Spinal cord (tissue), 9 donors: ENCODE measurements at regions not wholly inside any gene's neighbourhood (a gene's known extent, or its start where the extent isn't known, plus 50 kb on each side); places are given as distances from the start of the nearest gene placed in this dataset.
A peak's percentile ranks its signal among the peaks of the same experiment; 100 is the strongest.

ENCODE experiments used
- DNase-seq, 6 donors: peaks; one replicate each; pipeline versions ENCODE4 v3.0.0 to v3.0.0-alpha.2; 2013 to 2015; ENCODE audit warnings: low spot score in 6 of 6, low read depth in 4 of 6
- H3K27ac ChIP-seq: one replicate; pipeline ENCODE4 v1.5.1; 2013; ENCODE audit warnings: low read depth, low read length, control low read depth
- H3K27me3 ChIP-seq: one replicate; pipeline ENCODE4 v1.6.1; 2013; ENCODE audit warnings: low read length; ENCODE audit not compliant: control insufficient read depth, insufficient read depth
- H3K36me3 ChIP-seq: one replicate; pipeline ENCODE4 v1.6.1; 2013; ENCODE audit warnings: low read length; ENCODE audit not compliant: control insufficient read depth, insufficient read depth
- H3K4me1 ChIP-seq: one replicate; pipeline ENCODE4 v1.6.1; 2013; ENCODE audit warnings: low read length; ENCODE audit not compliant: control insufficient read depth, insufficient read depth
- H3K4me3 ChIP-seq: one replicate; pipeline ENCODE4 v1.5.1; 2013; ENCODE audit warnings: low read depth, low read length, control low read depth
- H3K9me3 ChIP-seq: one replicate; pipeline ENCODE4 v1.6.1; 2013; ENCODE audit warnings: low read length; ENCODE audit not compliant: control insufficient read depth, insufficient read depth
- WGBS: methylation state at CpG from one replicate; pipeline ENCODE4 v1.1.5; 2013; ENCODE audit warnings: missing lambda C conversion rate; ENCODE audit not compliant: insufficient coverage; 5-methylcytosine and 5-hydroxymethylcytosine counted together
- donor health status: healthy.

GRCh38 chr13:38624822-38625221 lies 62.1 kb upstream of the FREM2 start:
- DNase-seq: peak in 2 of 6 donors; percentile 26 to 83
- WGBS: 28% methylated on average over 8 of the region's 10 CpGs

GRCh38 chr13:38628554-38628953 lies 58.3 kb upstream of the FREM2 start:
- WGBS: no CpG with 5 or more reads among the region's 1 CpG
- H3K27me3 ChIP-seq: no peaks in the 10 kb centered on the region

More at GRCh38 chr13:38624822-38625221, 62.1 kb upstream of the FREM2 start:
- no peaks in the 10 kb centered on the region for H3K4me1 ChIP-seq
- no peaks in the 10 kb centered on the region for H3K36me3 ChIP-seq
- H3K27me3 ChIP-seq: no peaks in the 10 kb centered on the region
- no peaks in the 10 kb centered on the region for H3K9me3 ChIP-seq
- H3K27ac ChIP-seq: no peak overlapping the region
- peak overlapping the region; percentile 22 for H3K4me3 ChIP-seq

GRCh38 chr13:38630780-38631179 lies 56.1 kb upstream of the FREM2 start:
- DNase-seq: no peak
- 100% methylated on average over 1 of the region's 4 CpGs for WGBS
- H3K27ac ChIP-seq: no peak overlapping the region
- H3K9me3 ChIP-seq: no peaks in the 10 kb centered on the region
- H3K27me3 ChIP-seq: no peaks in the 10 kb centered on the region
- H3K4me1 ChIP-seq: no peaks in the 10 kb centered on the region
- H3K36me3 ChIP-seq: no peaks in the 10 kb centered on the region
- no peak overlapping the region for H3K4me3 ChIP-seq

More at GRCh38 chr13:38628554-38628953, 58.3 kb upstream of the FREM2 start:
- no peaks in the 10 kb centered on the region for H3K9me3 ChIP-seq
- no peak overlapping the region for H3K4me3 ChIP-seq
- DNase-seq: no peak
- H3K36me3 ChIP-seq: no peaks in the 10 kb centered on the region
- H3K4me1 ChIP-seq: no peaks in the 10 kb centered on the region
- H3K27ac ChIP-seq: no peak overlapping the region

- no peak for DNase-seq
- Histone ChIP-seq H3K9me3 (no peaks in the 10 kb centered on the region), H3K36me3 (no peaks in the 10 kb centered on the region), H3K27ac (no peak overlapping the region), H3K4me3 (no peak overlapping the region), H3K4me1 (no peaks in the 10 kb centered on the region), H3K27me3 (no peaks in the 10 kb centered on the region)
- 80% methylated on average over 1 of the region's 4 CpGs for WGBS
Observed at GRCh38 chr13:38635030-38635429, 51.8 kb upstream of the FREM2 start.

GRCh38 chr13:38636073-38636472 lies 50.8 kb upstream of the FREM2 start:
- DNase-seq: peak in 2 of 6 donors; percentile 19 to 73
- H3K27ac ChIP-seq: no peak overlapping the region
- no peaks in the 10 kb centered on the region for H3K4me1 ChIP-seq
- 100% methylated on average over 1 of the region's 3 CpGs for WGBS
- H3K9me3 ChIP-seq: no peaks in the 10 kb centered on the region
- H3K36me3 ChIP-seq: no peaks in the 10 kb centered on the region
- H3K27me3 ChIP-seq: no peaks in the 10 kb centered on the region
- H3K4me3 ChIP-seq: no peak overlapping the region

DNA sequence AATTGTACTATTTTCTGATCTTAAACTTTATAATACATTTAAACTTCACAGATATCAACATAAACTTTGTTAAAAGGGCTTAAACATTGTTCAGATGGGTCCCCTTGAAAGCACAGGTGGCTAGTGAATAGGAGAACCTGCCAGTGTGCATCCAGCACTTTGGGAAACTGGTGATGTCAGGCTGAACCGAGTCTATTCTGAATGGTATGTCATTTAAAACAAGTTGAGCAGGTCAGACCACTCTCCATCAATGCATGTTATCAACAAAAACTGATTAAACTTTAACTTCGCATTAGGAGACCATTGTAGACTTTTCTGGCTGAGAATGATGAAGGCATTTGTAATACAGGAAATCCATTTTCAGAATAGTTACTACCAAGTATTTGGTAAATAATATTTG lies 50.1 kb upstream of the FREM2 start:
- H3K9me3 ChIP-seq: no peaks in the 10 kb centered on the region
- no peak overlapping the region for H3K27ac ChIP-seq
- WGBS: no CpG with 5 or more reads among the region's 2 CpGs
- H3K4me1 ChIP-seq: no peaks in the 10 kb centered on the region
- H3K4me3 ChIP-seq: no peak overlapping the region
- no peaks in the 10 kb centered on the region for H3K36me3 ChIP-seq
- no peak for DNase-seq
- H3K27me3 ChIP-seq: no peaks in the 10 kb centered on the region
